ENCODE measurements at regions not wholly inside any gene's neighbourhood (a gene's known extent, or its start where the extent isn't known, plus 50 kb on each side); places are given as distances from the start of the nearest gene placed in this dataset.

GRCh38 chr5:107263387-107264018, 407.2 kb downstream of the EFNA5 start:
- no peaks in the 10 kb centered on the region for H3K27me3 ChIP-seq (ENCODE audit: control insufficient read depth, insufficient read depth, low read length)
- DNase-seq (ENCODE audit: low read depth, low spot score), result no peak
- H3K9me3 ChIP-seq (ENCODE audit: control insufficient read depth, insufficient read depth, low read length), result no peaks in the 10 kb centered on the region; the same call in 1 of the 2 replicates
- ChIA-PET POLR2A (no interaction called here), CTCF (no interaction called here)
- TF ChIP-seq CTCF (IDR thresholded peaks at IDR 0.05; ENCODE audit: low read depth, low read length), result no peak
- H3K27ac ChIP-seq (ENCODE audit: low read depth, low read length), result no peak overlapping the region
- no peak overlapping the region for H3K4me3 ChIP-seq (ENCODE audit: low read depth, low read length)

GRCh38 chr5:107257885-107258520, 412.7 kb downstream of the EFNA5 start:
- ChIA-PET CTCF (interaction anchor here (0.9 to 2.0 kb wide), 2 partner anchors 10 to 313 kb away, joined by 3 to 12 read pairs; no protein-coding TSS in a partner anchor), POLR2A (no interaction called here)
- DNase-seq (ENCODE audit: low read depth, low spot score), result no peak

GRCh38 chr5:107254902-107255234, 415.9 kb downstream of the EFNA5 start:
- Histone ChIP-seq H3K27me3 (ENCODE audit: control insufficient read depth, insufficient read depth, low read length) (no peaks in the 10 kb centered on the region), H3K9me3 (ENCODE audit: control insufficient read depth, insufficient read depth, low read length) (no peaks in the 10 kb centered on the region), H3K4me3 (ENCODE audit: low read depth, low read length) (no peak overlapping the region), H3K27ac (ENCODE audit: low read depth, low read length) (no peak overlapping the region)
- no peak for TF ChIP-seq CTCF (IDR thresholded peaks at IDR 0.05; ENCODE audit: low read depth, low read length)
- DNase-seq (ENCODE audit: low read depth, low spot score), result no peak
- POLR2A ChIA-PET, result no interaction called here
- CTCF ChIA-PET, result no interaction called here

More at GRCh38 chr5:107257885-107258520, 412.7 kb downstream of the EFNA5 start:
- H3K27ac ChIP-seq (ENCODE audit: low read depth, low read length), result no peak overlapping the region
- H3K27me3 ChIP-seq (ENCODE audit: control insufficient read depth, insufficient read depth, low read length), result no peaks in the 10 kb centered on the region
- H3K4me3 ChIP-seq (ENCODE audit: low read depth, low read length), result no peak overlapping the region
- TF ChIP-seq CTCF (IDR thresholded peaks at IDR 0.05; ENCODE audit: low read depth, low read length), result no peak
- H3K9me3 ChIP-seq (ENCODE audit: control insufficient read depth, insufficient read depth, low read length), result no peaks in the 10 kb centered on the region; the same call in 1 of the 2 replicates

- TF ChIP-seq CTCF (IDR thresholded peaks at IDR 0.05; ENCODE audit: low read depth, low read length), result no peak
- ChIA-PET CTCF (interaction anchor here (0.6 to 0.7 kb wide), 2 partner anchors 36 to 290 kb away, joined by 3 to 5 read pairs; no protein-coding TSS in a partner anchor), POLR2A (interaction anchor here (0.6 kb wide), 1 partner anchor 301 kb away, joined by 4 read pairs; no protein-coding TSS in a partner anchor)
- H3K9me3 ChIP-seq (ENCODE audit: control insufficient read depth, insufficient read depth, low read length), result no peaks in the 10 kb centered on the region
- no peak overlapping the region for H3K27ac ChIP-seq (ENCODE audit: low read depth, low read length)
- H3K4me3 ChIP-seq (ENCODE audit: low read depth, low read length), result no peak overlapping the region
- H3K27me3 ChIP-seq (ENCODE audit: control insufficient read depth, insufficient read depth, low read length), result no peaks in the 10 kb centered on the region
- no peak for DNase-seq (ENCODE audit: low read depth, low spot score)
These were observed 416.4 kb downstream of the EFNA5 start for GRCh38 chr5:107254214-107254901.

- no peaks in the 10 kb centered on the region for H3K27me3 ChIP-seq (ENCODE audit: control insufficient read depth, insufficient read depth, low read length)
- ChIA-PET CTCF (interaction anchor here (0.7 to 1.4 kb wide), 2 partner anchors 25 to 319 kb away, joined by 3 to 8 read pairs; no protein-coding TSS in a partner anchor), POLR2A (no interaction called here)
- no peaks in the 10 kb centered on the region for H3K9me3 ChIP-seq (ENCODE audit: control insufficient read depth, insufficient read depth, low read length)
- DNase-seq (ENCODE audit: low read depth, low spot score), result no peak
- no peak overlapping the region for H3K4me3 ChIP-seq (ENCODE audit: low read depth, low read length)
- no peak overlapping the region for H3K27ac ChIP-seq (ENCODE audit: low read depth, low read length)
- no peak for TF ChIP-seq CTCF (IDR thresholded peaks at IDR 0.05; ENCODE audit: low read depth, low read length)
These were observed 417.5 kb downstream of the EFNA5 start for GRCh38 chr5:107253246-107253645.
